C4-2B (cell line): ENCODE measurements at regions not wholly inside any gene's neighbourhood (a gene's known extent, or its start where the extent isn't known, plus 50 kb on each side); places are given as distances from the start of the nearest gene placed in this dataset.

ENCODE experiments used
- H3K27ac ChIP-seq: fragments of 450-650 bp; 2 replicates; pipeline ENCODE4 v1.5.1; 2017
- ZFX ChIP-seq: fragments of 450-650 bp; IDR thresholded peaks from 2 replicates; pipeline ENCODE4 v1.6.1; 2017
- TF ChIP-seq, protein P1 (sequence below): fragments of 450-650 bp; conservative IDR thresholded peaks from 2 replicates; pipeline ENCODE4 v1.5.1; 2017; ENCODE audit warnings: mild to moderate bottlenecking

DNA sequence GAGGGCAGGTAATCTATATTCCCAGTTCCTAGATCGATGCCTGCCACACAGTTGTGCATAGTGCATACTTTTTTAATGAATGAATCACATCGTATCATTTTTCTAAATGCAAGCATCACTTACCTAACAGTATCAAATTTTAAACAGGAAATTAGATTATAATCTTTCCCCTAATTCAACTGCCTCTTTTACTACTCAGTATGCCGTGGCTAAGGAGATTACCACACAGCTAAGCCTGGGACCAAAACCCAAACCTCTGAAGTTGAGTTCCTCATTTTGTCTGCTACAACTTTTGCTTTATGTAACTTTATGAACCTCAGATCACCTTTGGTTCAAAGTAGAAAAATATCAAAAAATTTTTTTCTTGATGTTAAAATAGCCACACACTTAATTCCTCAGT lies 53.2 kb upstream of the FNDC3B start:
- no peak overlapping the region for H3K27ac ChIP-seq
- TF ChIP-seq ZFX, result no peak
- TF ChIP-seq, protein P1, sequence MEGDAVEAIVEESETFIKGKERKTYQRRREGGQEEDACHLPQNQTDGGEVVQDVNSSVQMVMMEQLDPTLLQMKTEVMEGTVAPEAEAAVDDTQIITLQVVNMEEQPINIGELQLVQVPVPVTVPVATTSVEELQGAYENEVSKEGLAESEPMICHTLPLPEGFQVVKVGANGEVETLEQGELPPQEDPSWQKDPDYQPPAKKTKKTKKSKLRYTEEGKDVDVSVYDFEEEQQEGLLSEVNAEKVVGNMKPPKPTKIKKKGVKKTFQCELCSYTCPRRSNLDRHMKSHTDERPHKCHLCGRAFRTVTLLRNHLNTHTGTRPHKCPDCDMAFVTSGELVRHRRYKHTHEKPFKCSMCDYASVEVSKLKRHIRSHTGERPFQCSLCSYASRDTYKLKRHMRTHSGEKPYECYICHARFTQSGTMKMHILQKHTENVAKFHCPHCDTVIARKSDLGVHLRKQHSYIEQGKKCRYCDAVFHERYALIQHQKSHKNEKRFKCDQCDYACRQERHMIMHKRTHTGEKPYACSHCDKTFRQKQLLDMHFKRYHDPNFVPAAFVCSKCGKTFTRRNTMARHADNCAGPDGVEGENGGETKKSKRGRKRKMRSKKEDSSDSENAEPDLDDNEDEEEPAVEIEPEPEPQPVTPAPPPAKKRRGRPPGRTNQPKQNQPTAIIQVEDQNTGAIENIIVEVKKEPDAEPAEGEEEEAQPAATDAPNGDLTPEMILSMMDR, result no peak

DNA sequence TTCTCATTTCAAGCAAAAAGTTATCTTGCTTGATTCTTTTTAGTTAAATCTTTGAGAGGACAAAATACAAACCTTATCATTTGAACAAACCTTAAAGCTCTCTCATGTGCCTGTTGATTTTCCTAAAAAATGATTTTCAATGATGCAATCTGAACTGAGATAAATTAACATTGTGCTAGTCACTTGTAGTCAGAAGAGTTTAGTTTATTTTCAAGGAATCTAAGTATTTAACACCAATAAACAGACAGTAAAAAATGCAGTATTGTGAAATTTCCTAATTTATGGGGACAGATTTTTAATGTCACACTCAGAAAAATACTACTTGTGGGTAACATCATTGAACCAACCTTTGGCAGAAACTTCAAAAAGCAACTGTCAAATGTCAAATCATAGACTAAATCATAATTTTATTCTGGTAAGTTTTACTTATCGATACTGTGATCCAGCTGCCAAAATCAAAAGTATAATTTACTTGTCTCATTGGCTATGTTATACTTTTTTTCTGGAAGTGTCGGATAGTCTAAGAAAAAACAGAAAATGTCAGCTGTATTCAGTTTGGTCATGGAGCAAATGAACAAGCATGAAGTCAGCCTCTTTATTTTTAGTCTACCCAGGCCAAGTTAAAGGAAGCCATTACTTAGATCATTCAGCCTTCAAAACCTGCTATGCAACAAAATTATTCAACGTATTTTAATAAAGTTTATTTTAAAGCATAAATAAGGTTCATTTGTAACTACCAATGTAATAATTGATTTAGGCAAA lies 52.4 kb upstream of the FNDC3B start:
- H3K27ac ChIP-seq, result no peak overlapping the region
- TF ChIP-seq, protein P1, result no peak
- no peak for TF ChIP-seq ZFX
